GM19372 (cell line): ENCODE measurements at regions not wholly inside any gene's neighbourhood (a gene's known extent, or its start where the extent isn't known, plus 50 kb on each side); places are given as distances from the start of the nearest gene placed in this dataset.

Experiments used
- ATAC-seq: cut with Tn5 transposase; IDR thresholded peaks from one replicate; pipeline ENCODE4 v1.9.1; 2021; ENCODE audit warnings: mild to moderate bottlenecking, low read depth, moderate library complexity; ENCODE audit not compliant: unreplicated experiment

DNA sequence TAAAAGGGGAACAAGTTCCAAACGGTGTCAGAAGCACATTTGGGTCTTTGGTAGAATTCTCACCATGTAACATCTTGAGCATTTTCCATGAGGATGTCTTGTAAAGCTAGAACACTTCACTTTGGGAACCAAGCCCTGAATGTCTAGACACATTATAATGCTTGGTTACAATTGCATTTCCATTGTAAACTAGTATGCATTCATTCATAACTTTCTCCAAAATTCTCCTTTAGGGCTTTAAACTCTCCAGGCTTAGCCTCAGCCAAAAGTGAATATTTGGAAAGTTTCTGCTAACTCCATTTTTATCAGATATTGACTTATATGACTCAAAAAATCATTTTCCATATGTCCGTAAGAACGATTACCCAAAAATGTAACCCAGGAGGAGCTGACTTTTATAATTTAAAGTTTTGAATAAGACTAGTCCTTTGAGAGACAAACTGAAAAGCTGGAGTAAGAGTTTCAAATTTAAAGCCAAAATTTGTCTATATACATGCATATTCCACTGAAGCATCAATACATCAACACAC, 1170.4 kb downstream of the EFNB2 start:
- ATAC-seq: no peak

DNA sequence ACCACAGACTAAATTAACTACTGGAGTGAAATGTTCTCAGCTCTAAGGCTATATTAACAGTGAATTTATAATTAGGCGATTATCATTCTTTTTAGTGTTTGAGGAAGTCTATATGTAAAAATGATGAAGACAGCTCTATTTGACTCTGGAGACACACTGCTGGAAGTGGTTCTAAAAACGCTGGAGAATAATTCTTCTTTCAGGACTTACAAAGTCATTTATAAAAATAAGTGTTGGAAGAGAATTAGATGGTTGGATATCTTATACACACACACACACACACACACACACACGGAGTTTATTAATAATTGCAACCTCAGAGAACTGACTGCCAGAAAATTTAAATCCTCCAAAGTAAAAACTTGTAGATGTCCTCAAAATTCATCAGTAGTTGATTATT, 1171.3 kb downstream of the EFNB2 start:
- no peak for ATAC-seq

- no peak for ATAC-seq
Measured at GRCh38 chr13:105363261-105364190, 1171.9 kb downstream of the EFNB2 start.

DNA sequence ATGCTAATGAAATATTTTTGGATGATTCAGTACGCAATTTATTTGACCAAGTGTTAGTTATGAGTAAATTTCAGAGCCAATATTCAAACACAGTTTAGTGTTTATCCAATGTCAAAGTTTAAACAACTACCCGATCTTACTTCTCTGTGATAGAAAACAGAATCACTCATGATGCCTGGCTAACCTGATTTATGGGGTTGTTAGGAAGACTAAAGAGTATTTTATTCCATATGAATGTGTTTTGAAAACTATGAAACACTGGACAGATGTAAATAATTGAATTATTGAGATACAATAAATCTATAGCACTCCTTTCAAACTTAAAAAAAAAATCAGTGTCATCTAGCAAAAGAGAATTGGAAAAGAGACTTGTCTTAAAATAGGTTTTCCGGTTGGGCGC, 1181.8 kb downstream of the EFNB2 start:
- no peak for ATAC-seq

DNA sequence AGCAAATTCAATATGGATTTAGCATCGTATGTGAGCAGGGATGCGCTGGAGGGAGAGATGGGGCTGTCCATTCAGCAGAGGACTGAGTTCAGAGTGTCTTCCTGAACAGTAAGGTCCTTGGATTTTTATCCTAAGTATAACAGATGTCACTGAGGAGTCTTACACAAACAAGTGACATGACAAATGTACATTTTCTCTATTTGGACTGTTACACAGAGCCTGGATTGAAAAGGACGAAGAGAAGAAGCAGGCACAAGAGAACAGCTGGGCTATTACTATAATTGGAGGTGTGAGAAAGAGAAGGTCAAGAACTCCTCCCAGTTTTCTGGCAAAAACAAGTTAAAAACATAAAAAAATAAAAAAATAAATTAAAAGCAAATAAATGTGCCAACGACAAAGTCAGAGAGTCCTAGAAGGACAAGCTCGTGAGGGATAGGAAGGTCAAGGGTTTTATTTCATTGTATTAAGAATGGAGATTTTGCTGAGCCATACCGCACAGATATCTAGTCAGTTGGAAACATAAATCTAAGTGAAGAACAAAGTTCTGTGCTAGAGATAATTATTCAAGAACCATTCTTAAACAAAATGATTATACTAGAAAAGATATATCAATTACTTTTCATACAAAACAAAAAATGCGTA, 1186.3 kb downstream of the EFNB2 start:
- ATAC-seq: no peak

GRCh38 chr13:105346141-105346775, 1189.2 kb downstream of the EFNB2 start:
- ATAC-seq: no peak

GRCh38 chr13:105345730-105346129, 1189.7 kb downstream of the EFNB2 start:
- ATAC-seq: no peak

- ATAC-seq: no peak
Measured at GRCh38 chr13:105345131-105345530, 1190.3 kb downstream of the EFNB2 start.

DNA sequence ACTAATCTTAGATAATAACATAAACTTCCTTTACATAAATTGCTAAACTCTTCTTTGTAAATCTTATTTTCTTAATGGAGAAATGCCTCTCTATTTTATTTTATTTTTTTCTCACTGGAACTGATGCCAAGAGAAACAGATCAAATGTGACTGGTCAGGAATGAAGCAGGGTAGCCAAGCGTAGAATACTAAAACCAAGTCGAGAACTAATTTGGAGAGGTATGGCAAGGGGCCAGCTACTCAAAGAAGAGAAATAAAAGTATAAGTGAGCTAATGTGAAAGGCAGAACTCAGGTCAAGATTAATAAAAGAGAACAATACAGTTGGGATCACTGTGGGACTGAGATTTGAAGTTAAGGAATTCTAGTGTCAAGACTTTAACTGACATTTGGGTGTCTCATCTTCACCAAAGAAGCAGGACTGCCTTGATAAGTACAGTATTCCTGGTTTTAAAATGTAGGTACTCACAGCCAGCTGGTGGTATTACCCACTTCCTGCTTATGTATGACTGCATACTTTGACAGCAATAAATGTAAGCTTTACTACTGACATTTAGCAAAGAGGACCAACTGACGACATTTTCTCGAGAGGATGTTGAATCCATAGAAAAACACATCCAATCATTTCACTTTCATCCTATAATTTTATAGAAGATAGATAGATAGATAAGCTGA, 1192.2 kb downstream of the EFNB2 start:
- no peak for ATAC-seq

GRCh38 chr13:105342281-105342820, 1193.1 kb downstream of the EFNB2 start:
- ATAC-seq: no peak

- no peak for ATAC-seq
Measured at GRCh38 chr13:105341758-105342157, 1193.7 kb downstream of the EFNB2 start.

- ATAC-seq: no peak
Measured at GRCh38 chr13:105341256-105341655, 1194.2 kb downstream of the EFNB2 start.

DNA sequence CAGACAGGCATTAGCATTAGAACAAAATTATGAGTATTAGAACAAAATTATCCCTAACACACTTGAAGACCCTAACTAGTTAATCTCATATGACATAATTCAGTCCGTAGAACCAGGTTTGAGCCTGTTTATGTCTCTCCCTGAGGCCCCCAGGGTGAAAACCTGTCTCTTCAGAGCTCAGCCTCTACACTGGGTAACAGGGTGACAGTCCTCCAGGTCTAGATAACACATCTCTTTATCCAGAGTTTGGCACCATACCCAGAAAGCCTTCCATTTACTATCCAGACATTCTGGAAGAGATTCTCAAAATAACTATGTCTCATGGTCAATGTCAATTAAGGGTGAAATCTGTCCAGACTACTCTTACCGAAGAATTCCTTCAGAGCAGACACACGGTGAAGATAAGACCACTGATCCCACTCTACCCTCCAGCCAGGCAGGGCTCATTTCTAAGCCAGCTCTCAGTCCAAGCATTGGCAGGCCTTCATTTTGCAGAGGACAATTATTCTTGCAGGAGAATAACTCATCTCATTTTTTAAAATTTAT, 1195.3 kb downstream of the EFNB2 start:
- ATAC-seq: no peak

DNA sequence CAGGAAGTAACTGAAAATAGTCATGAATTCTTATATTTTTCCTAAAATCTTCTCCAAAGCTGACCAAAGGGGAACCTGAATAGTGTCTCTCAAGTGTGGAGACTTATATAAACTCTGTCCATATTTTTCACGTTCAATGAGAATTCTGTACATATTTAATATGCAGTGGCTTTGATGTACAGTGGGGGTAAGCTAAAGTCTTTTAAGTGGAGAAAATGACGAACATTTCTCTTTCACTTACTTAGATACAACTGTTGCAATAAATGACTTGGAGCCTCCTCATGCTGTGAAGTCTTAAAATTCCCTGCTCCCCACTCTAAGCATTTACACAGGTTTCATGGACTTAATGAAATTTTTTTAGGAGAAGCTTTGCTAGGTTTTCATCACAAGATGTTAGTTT, 1196.7 kb downstream of the EFNB2 start:
- no peak for ATAC-seq

- no peak for ATAC-seq
Measured at GRCh38 chr13:105338006-105338405, 1197.5 kb downstream of the EFNB2 start.

- ATAC-seq: no peak
Measured at GRCh38 chr13:105336706-105337576, 1198.5 kb downstream of the EFNB2 start.

- no peak for ATAC-seq
Measured at GRCh38 chr13:105334211-105334610, 1201.3 kb downstream of the EFNB2 start.

DNA sequence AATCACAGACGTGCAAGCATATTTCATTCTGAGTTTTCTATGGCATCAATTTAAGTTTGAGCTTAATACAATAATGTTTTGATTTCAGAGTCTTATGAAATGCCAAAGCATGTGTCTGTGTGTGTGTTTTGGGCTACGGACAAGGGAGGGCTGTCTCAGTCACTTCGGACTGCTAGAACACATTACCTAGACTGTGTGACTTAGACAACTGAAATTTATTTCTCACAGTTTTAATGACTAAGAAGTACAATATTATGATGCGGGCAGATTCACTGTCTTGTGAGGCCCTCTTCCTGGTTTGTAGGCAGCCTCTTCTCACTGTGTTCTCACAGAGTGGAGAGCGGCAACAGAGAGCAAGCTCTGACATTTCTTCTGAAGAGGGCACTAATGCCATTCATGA, 1202.0 kb downstream of the EFNB2 start:
- no peak for ATAC-seq

DNA sequence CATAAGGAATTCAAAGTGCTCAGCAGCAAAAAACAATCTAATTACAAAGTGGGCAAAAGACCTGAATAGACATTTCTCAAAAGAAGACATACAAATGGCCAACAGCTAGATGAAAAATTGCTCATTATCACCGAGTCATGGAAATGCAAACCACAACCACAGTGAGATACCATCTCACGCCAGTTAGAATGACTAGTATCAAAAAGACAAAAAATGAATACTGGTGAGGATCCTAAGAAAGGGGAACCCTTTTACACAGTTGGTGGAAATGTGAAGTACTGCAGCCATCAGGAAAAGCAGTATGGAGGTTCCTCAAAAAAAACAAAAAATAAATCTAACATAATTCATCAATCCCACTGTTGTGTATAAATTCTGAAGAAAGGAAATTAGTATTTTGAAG, 1206.1 kb downstream of the EFNB2 start:
- ATAC-seq: no peak
